Ishikawa (cell line): ENCODE measurements at regions not wholly inside any gene's neighbourhood (a gene's known extent, or its start where the extent isn't known, plus 50 kb on each side); places are given as distances from the start of the nearest gene placed in this dataset.

ENCODE experiments used
- CEBPB ChIP-seq: IDR thresholded peaks from 2 replicates; pipeline ENCODE4 v1.6.1; 2012
- EP300 ChIP-seq: IDR thresholded peaks from 2 replicates; pipeline ENCODE4 v1.6.1; 2012; ENCODE audit warnings: borderline replicate concordance
- FOXM1 ChIP-seq: IDR thresholded peaks from 2 replicates; pipeline ENCODE4 v1.6.1; 2012; ENCODE audit warnings: low read depth, borderline replicate concordance
- NFIC ChIP-seq: IDR thresholded peaks from 2 replicates; pipeline ENCODE4 v1.6.1; 2012
- RAD21 ChIP-seq: IDR thresholded peaks from 2 replicates; pipeline ENCODE4 v1.6.1; 2012; ENCODE audit warnings: low read depth
- REST ChIP-seq: IDR thresholded peaks from 2 replicates; pipeline ENCODE4 v1.6.1; 2012; ENCODE audit warnings: low read depth, mild to moderate bottlenecking
- TAF1 ChIP-seq: IDR thresholded peaks from 2 replicates; pipeline ENCODE4 v1.6.1; 2012; ENCODE audit warnings: low read depth, mild to moderate bottlenecking
- TCF12 ChIP-seq: IDR thresholded peaks from 2 replicates; pipeline ENCODE4 v1.6.1; 2012; ENCODE audit warnings: low read depth
- TEAD4 ChIP-seq: IDR thresholded peaks from 2 replicates; pipeline ENCODE4 v1.6.1; 2012
- USF1 ChIP-seq: IDR thresholded peaks from 2 replicates; pipeline ENCODE4 v1.6.1; 2012
- YY1 ChIP-seq: IDR thresholded peaks from 2 replicates; pipeline ENCODE4 v1.6.1; 2012; ENCODE audit warnings: low read depth
- ZBTB7A ChIP-seq: IDR thresholded peaks from 2 replicates; pipeline ENCODE4 v1.6.1; 2012; ENCODE audit warnings: low read depth
- TF ChIP-seq, protein P1 (sequence below): IDR thresholded peaks from 2 replicates; pipeline ENCODE4 v1.6.1; 2012

DNA sequence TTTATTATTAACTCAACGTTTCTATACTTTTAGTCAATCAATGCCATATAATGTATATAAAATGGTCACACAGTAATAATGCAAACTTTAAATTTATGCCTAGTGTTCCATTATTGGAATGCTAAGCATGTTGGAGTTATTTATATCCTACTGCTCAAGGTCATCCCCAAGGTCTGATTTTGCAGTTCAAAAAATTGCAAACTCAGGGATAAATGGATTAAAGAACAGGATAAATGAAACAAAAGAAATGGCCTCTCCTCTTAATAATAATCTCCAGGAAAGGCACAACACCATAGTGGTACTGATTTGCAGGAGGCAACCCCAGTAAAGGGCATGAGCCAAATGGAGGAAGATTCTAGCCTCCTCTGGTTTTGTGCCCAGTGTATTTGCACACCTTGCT, 436.4 kb downstream of the EPHA4 start:
- no peak for TF ChIP-seq YY1
- TF ChIP-seq REST: no peak
- TF ChIP-seq CEBPB: no peak
- no peak for TF ChIP-seq FOXM1
- TF ChIP-seq TEAD4: no peak
- no peak for TF ChIP-seq TAF1
- TF ChIP-seq, protein P1, sequence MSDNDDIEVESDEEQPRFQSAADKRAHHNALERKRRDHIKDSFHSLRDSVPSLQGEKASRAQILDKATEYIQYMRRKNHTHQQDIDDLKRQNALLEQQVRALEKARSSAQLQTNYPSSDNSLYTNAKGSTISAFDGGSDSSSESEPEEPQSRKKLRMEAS: no peak
- TF ChIP-seq USF1: no peak
- TF ChIP-seq ZBTB7A: no peak
- TF ChIP-seq EP300: no peak
- no peak for TF ChIP-seq NFIC
- TF ChIP-seq RAD21: no peak
- no peak for TF ChIP-seq TCF12
